GM23248 (cell line): ENCODE measurements at regions not wholly inside any gene's neighbourhood (a gene's known extent, or its start where the extent isn't known, plus 50 kb on each side); places are given as distances from the start of the nearest gene placed in this dataset.

Source experiments
- EZH2 ChIP-seq: fragments of 200-600 bp; sonication (generic); IDR thresholded peaks from 2 replicates; pipeline ENCODE4 v1.6.1; 2018; ENCODE audit warnings: antibody characterized with exemption, mild to moderate bottlenecking; ENCODE audit not compliant: insufficient read depth, poor library complexity, severe bottlenecking
- EZH2phosphoT487 ChIP-seq: fragments of 200-600 bp; sonication (generic); IDR thresholded peaks from 2 replicates; pipeline ENCODE4 v1.6.1; 2018; ENCODE audit warnings: antibody characterized with exemption, moderate library complexity, mild to moderate bottlenecking, low read depth; ENCODE audit not compliant: insufficient read depth

- TF ChIP-seq EZH2phosphoT487, result no peak
- no peak for TF ChIP-seq EZH2
Measured at GRCh38 chr9:90261698-90262097, 380.9 kb downstream of the DIRAS2 start.
